Stimulated activated naive CD8-positive, alpha-beta T cell treated with anti-CD3 and anti-CD28 coated beads, Interleukin-15, amount 100 ng/mL, for 72 hours (primary cell): ENCODE measurements at regions not wholly inside any gene's neighbourhood (a gene's known extent, or its start where the extent isn't known, plus 50 kb on each side); places are given as distances from the start of the nearest gene placed in this dataset.
A peak's percentile ranks its signal among the peaks of the same experiment; 100 is the strongest.
"Not testable (repeated sequence)": the region's sequence is repeated elsewhere in the genome, so short reads cannot be mapped to it uniquely, and the experiment has no call there.

Source experiments
- ATAC-seq: fragments of 150-1000 bp; cut with Tn5 transposase; 2 replicates; pipeline ENCODE4 v1.10.0; 2021; ENCODE audit warnings: mild to moderate bottlenecking, moderate library complexity
- DNase-seq, 2 donors: peaks; one replicate each; pipeline ENCODE4 v3.0.0; 2021 to 2022
- H3K27ac Mint-ChIP-seq, 2 donors: one replicate each; pipeline ENCODE4 v1.8.0; 2022; ENCODE audit warnings: mild to moderate bottlenecking in 2 of 2, mixed read lengths in 2 of 2, moderate library complexity in 2 of 2
- H3K27me3 Mint-ChIP-seq: one replicate; pipeline ENCODE4 v1.8.0; 2022; ENCODE audit warnings: mixed read lengths
- H3K4me1 Mint-ChIP-seq: one replicate; pipeline ENCODE4 v1.8.0; 2022; ENCODE audit warnings: mild to moderate bottlenecking, mixed read lengths
- H3K4me3 Mint-ChIP-seq, 2 donors: one replicate each; pipeline ENCODE4 v1.8.0; 2022; ENCODE audit warnings: mild to moderate bottlenecking in 2 of 2, mixed read lengths in 2 of 2, moderate library complexity in 1 of 2
- H3K9me3 Mint-ChIP-seq, 2 donors: one replicate each; pipeline ENCODE4 v1.8.0; 2022; ENCODE audit warnings: mixed read lengths in 2 of 2

- ATAC-seq (no peak), DNase-seq (no peak)
- Mint-ChIP-seq H3K27me3 (peaks cover 15% of the 10 kb centered on the region), H3K4me1 (no peaks in the 10 kb centered on the region), H3K27ac (no peak overlapping the region), H3K9me3 (peaks cover 0 to under 1% of the 10 kb centered on the region in 2 donors), H3K4me3 (no peak overlapping the region)
Observed at GRCh38 chr1:170789063-170789462, 125.1 kb downstream of the PRRX1 start.

GRCh38 chr1:170790175-170790574 lies 126.2 kb downstream of the PRRX1 start:
- Mint-ChIP-seq H3K9me3 (no peaks in the 10 kb centered on the region), H3K4me3 (no peak overlapping the region), H3K27me3 (peaks cover 15% of the 10 kb centered on the region), H3K27ac (no peak overlapping the region), H3K4me1 (no peaks in the 10 kb centered on the region)
- ATAC-seq (no peak), DNase-seq (no peak)

- ATAC-seq (no peak), DNase-seq (no peak)
- no peaks in the 10 kb centered on the region for H3K4me1 Mint-ChIP-seq
- H3K27ac Mint-ChIP-seq = no peak overlapping the region
- H3K4me3 Mint-ChIP-seq = no peak overlapping the region
- no peaks in the 10 kb centered on the region for H3K9me3 Mint-ChIP-seq
- H3K27me3 Mint-ChIP-seq = peaks cover 15% of the 10 kb centered on the region
Observed at GRCh38 chr1:170790651-170791071, 126.7 kb downstream of the PRRX1 start.

- no peak for DNase-seq
Observed at GRCh38 chr1:170791941-170792340, 128.0 kb downstream of the PRRX1 start.

GRCh38 chr1:170800265-170800664 lies 135.1 kb upstream of the MROH9 start:
- Mint-ChIP-seq H3K4me1 (no peaks in the 10 kb centered on the region), H3K4me3 (no peak overlapping the region), H3K27ac (no peak overlapping the region)

More at GRCh38 chr1:170791941-170792340, 128.0 kb downstream of the PRRX1 start:
- Mint-ChIP-seq H3K9me3 (no peaks in the 10 kb centered on the region), H3K4me3 (no peak overlapping the region), H3K27ac (no peak overlapping the region), H3K27me3 (peaks cover 15% of the 10 kb centered on the region), H3K4me1 (no peaks in the 10 kb centered on the region)
- ATAC-seq = no peak

GRCh38 chr1:170800812-170801211 lies 134.5 kb upstream of the MROH9 start:
- Mint-ChIP-seq H3K27me3 (peaks cover 17% of the 10 kb centered on the region), H3K27ac (no peak overlapping the region), H3K4me3 (no peak overlapping the region), H3K9me3 (no peaks in the 10 kb centered on the region), H3K4me1 (no peaks in the 10 kb centered on the region)
- DNase-seq (no peak), ATAC-seq (no peak)

More at GRCh38 chr1:170800265-170800664, 135.1 kb upstream of the MROH9 start:
- H3K27me3 Mint-ChIP-seq = peaks cover 16% of the 10 kb centered on the region
- H3K9me3 Mint-ChIP-seq = no peaks in the 10 kb centered on the region
- ATAC-seq = no peak
- DNase-seq = no peak

- no peaks in the 10 kb centered on the region for H3K9me3 Mint-ChIP-seq
Observed at GRCh38 chr1:170803711-170804110, 131.6 kb upstream of the MROH9 start.

GRCh38 chr1:170804419-170804818 lies 130.9 kb upstream of the MROH9 start:
- no peak overlapping the region for H3K4me3 Mint-ChIP-seq
- no peak overlapping the region for H3K27ac Mint-ChIP-seq

More at GRCh38 chr1:170803711-170804110, 131.6 kb upstream of the MROH9 start:
- Mint-ChIP-seq H3K4me3 (no peak overlapping the region), H3K27ac (no peak overlapping the region), H3K27me3 (peaks cover 17% of the 10 kb centered on the region), H3K4me1 (no peaks in the 10 kb centered on the region)
- no peak for ATAC-seq
- DNase-seq = no peak

GRCh38 chr1:170804879-170805278 lies 130.5 kb upstream of the MROH9 start:
- Mint-ChIP-seq H3K27me3 (peaks cover 17% of the 10 kb centered on the region), H3K27ac (no peak overlapping the region), H3K4me3 (no peak overlapping the region), H3K9me3 (no peaks in the 10 kb centered on the region), H3K4me1 (no peaks in the 10 kb centered on the region)
- ATAC-seq (no peak), DNase-seq (no peak)

More at GRCh38 chr1:170804419-170804818, 130.9 kb upstream of the MROH9 start:
- no peaks in the 10 kb centered on the region for H3K9me3 Mint-ChIP-seq
- DNase-seq (no peak), ATAC-seq (no peak)
- peaks cover 17% of the 10 kb centered on the region for H3K27me3 Mint-ChIP-seq
- H3K4me1 Mint-ChIP-seq = no peaks in the 10 kb centered on the region

GRCh38 chr1:170806961-170807360 lies 128.4 kb upstream of the MROH9 start:
- Mint-ChIP-seq H3K9me3 (peaks cover 0 to 5% of the 10 kb centered on the region in 2 donors), H3K27me3 (peaks cover 19% of the 10 kb centered on the region), H3K27ac (peak overlapping the region in 1 of 2 donors; percentile 56), H3K4me3 (no peak overlapping the region), H3K4me1 (no peaks in the 10 kb centered on the region)
- ATAC-seq = no peak
- DNase-seq = no peak

GRCh38 chr1:170807432-170807831 lies 127.9 kb upstream of the MROH9 start:
- H3K4me3 Mint-ChIP-seq = no peak overlapping the region
- DNase-seq (no peak), ATAC-seq (no peak)
- peaks cover 0 to 9% of the 10 kb centered on the region in 2 donors for H3K9me3 Mint-ChIP-seq
- peaks cover 14% of the 10 kb centered on the region for H3K27me3 Mint-ChIP-seq
- no peak overlapping the region for H3K27ac Mint-ChIP-seq
- no peaks in the 10 kb centered on the region for H3K4me1 Mint-ChIP-seq

- ATAC-seq = no peak
- no peak overlapping the region for H3K4me3 Mint-ChIP-seq
- peaks cover 0 to 9% of the 10 kb centered on the region in 2 donors for H3K9me3 Mint-ChIP-seq
- H3K27me3 Mint-ChIP-seq = peaks cover 13% of the 10 kb centered on the region
- H3K4me1 Mint-ChIP-seq = no peaks in the 10 kb centered on the region
- no peak overlapping the region for H3K27ac Mint-ChIP-seq
- no peak for DNase-seq
Observed at GRCh38 chr1:170808216-170808885, 127.0 kb upstream of the MROH9 start.

GRCh38 chr1:170811013-170811412 lies 124.3 kb upstream of the MROH9 start:
- H3K9me3 Mint-ChIP-seq, DNase-seq, ATAC-seq, H3K4me1 Mint-ChIP-seq, H3K4me3 Mint-ChIP-seq, H3K27ac Mint-ChIP-seq, H3K27me3 Mint-ChIP-seq: not testable (repeated sequence)

GRCh38 chr1:170819781-170820180 lies 115.6 kb upstream of the MROH9 start:
- no peak overlapping the region for H3K4me3 Mint-ChIP-seq
- no peak for ATAC-seq
- H3K27ac Mint-ChIP-seq = no peak overlapping the region
- H3K9me3 Mint-ChIP-seq = peaks cover 3 to 8% of the 10 kb centered on the region in 2 donors
- peaks cover 6% of the 10 kb centered on the region for H3K27me3 Mint-ChIP-seq
- H3K4me1 Mint-ChIP-seq = no peaks in the 10 kb centered on the region
- DNase-seq = no peak

- Mint-ChIP-seq H3K4me1 (no peaks in the 10 kb centered on the region), H3K27ac (no peak overlapping the region), H3K27me3 (peaks cover 6% of the 10 kb centered on the region), H3K9me3 (peaks cover 0 to 8% of the 10 kb centered on the region in 2 donors), H3K4me3 (no peak overlapping the region)
- DNase-seq = no peak
- no peak for ATAC-seq
Observed at GRCh38 chr1:170823120-170823519, 112.2 kb upstream of the MROH9 start.

GRCh38 chr1:170831276-170831675 lies 104.1 kb upstream of the MROH9 start:
- DNase-seq (no peak), ATAC-seq (no peak)
- Mint-ChIP-seq H3K27me3 (no peaks in the 10 kb centered on the region), H3K4me3 (no peak overlapping the region), H3K4me1 (no peaks in the 10 kb centered on the region), H3K9me3 (peaks cover 9 to 20% of the 10 kb centered on the region in 2 donors), H3K27ac (no peak overlapping the region)

- Mint-ChIP-seq H3K9me3 (peaks cover 9 to 20% of the 10 kb centered on the region in 2 donors), H3K27ac (no peak overlapping the region), H3K27me3 (no peaks in the 10 kb centered on the region), H3K4me3 (no peak overlapping the region), H3K4me1 (no peaks in the 10 kb centered on the region)
- DNase-seq (no peak), ATAC-seq (no peak)
Observed at GRCh38 chr1:170836141-170836540, 99.2 kb upstream of the MROH9 start.
